ENCODE measurements at regions not wholly inside any gene's neighbourhood (a gene's known extent, or its start where the extent isn't known, plus 50 kb on each side); places are given as distances from the start of the nearest gene placed in this dataset.
"Not testable (repeated sequence)": the region's sequence is repeated elsewhere in the genome, so short reads cannot be mapped to it uniquely, and the experiment has no call there.

GRCh38 chrX:83749736-83750135 lies 111.2 kb upstream of the CYLC1 start:
- not testable (repeated sequence) for DNase-seq

GRCh38 chrX:83750451-83750850 lies 110.5 kb upstream of the CYLC1 start:
- not testable (repeated sequence) for DNase-seq

GRCh38 chrX:83759872-83760271 lies 101.1 kb upstream of the CYLC1 start:
- DNase-seq, result peak in 1 of 2 experiments; percentile 39

GRCh38 chrX:83771664-83772063 lies 89.3 kb upstream of the CYLC1 start:
- no peak for DNase-seq

All from NCI-H524 (cell line).